ENCODE measurements at regions not wholly inside any gene's neighbourhood (a gene's known extent, or its start where the extent isn't known, plus 50 kb on each side); places are given as distances from the start of the nearest gene placed in this dataset.

DNA sequence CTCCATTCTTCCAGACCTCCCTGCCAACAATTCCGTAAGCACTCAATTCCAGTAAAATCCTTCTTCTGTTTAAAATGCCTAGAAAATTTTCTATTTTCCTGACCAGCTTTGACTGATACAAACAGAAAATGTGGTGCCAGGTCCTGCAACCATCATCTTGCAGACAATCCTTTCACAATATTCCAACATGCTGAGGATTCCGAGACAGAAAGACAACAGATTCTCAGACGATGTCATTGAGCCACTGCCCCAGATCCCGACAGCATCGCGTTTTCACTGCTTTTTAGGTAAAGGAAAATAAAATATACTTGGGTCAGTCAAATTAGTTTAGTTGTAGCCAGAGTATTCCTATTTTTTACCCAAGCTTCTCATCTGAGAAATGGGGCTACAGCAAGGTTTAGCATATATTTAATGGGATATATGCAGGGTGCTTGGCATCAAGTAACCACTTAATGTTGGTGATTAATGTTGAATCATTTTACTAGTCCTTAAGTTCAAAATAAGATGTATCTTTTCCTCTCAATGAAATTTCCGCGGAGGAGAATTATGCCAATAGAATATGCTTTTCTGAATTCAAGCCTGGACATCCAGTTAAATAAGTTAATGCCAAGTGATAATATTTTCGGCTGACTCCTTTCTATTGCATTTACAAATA, 866.6 kb downstream of the SLC4A3 start:
- TF ChIP-seq, protein P1, sequence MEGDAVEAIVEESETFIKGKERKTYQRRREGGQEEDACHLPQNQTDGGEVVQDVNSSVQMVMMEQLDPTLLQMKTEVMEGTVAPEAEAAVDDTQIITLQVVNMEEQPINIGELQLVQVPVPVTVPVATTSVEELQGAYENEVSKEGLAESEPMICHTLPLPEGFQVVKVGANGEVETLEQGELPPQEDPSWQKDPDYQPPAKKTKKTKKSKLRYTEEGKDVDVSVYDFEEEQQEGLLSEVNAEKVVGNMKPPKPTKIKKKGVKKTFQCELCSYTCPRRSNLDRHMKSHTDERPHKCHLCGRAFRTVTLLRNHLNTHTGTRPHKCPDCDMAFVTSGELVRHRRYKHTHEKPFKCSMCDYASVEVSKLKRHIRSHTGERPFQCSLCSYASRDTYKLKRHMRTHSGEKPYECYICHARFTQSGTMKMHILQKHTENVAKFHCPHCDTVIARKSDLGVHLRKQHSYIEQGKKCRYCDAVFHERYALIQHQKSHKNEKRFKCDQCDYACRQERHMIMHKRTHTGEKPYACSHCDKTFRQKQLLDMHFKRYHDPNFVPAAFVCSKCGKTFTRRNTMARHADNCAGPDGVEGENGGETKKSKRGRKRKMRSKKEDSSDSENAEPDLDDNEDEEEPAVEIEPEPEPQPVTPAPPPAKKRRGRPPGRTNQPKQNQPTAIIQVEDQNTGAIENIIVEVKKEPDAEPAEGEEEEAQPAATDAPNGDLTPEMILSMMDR (IDR thresholded peaks at IDR 0.05) = no peak
- TF ChIP-seq RORB (CRISPR knock-in tag; IDR thresholded peaks at IDR 0.05) (no peak), ZBTB21 (CRISPR knock-in tag; IDR thresholded peaks at IDR 0.05; ENCODE audit: borderline replicate concordance) (no peak), MAX (CRISPR knock-in tag; IDR thresholded peaks at IDR 0.05) (no peak), FOXP4 (CRISPR knock-in tag; IDR thresholded peaks at IDR 0.05) (no peak), PRDM15 (CRISPR knock-in tag; IDR thresholded peaks at IDR 0.05) (no peak), ATF1 (CRISPR knock-in tag; IDR thresholded peaks at IDR 0.05) (no peak), MYBL2 (CRISPR knock-in tag; IDR thresholded peaks at IDR 0.05) (no peak), RELA (CRISPR knock-in tag; IDR thresholded peaks at IDR 0.05; ENCODE audit: borderline replicate concordance) (no peak)
- TF ChIP-seq, protein P2, sequence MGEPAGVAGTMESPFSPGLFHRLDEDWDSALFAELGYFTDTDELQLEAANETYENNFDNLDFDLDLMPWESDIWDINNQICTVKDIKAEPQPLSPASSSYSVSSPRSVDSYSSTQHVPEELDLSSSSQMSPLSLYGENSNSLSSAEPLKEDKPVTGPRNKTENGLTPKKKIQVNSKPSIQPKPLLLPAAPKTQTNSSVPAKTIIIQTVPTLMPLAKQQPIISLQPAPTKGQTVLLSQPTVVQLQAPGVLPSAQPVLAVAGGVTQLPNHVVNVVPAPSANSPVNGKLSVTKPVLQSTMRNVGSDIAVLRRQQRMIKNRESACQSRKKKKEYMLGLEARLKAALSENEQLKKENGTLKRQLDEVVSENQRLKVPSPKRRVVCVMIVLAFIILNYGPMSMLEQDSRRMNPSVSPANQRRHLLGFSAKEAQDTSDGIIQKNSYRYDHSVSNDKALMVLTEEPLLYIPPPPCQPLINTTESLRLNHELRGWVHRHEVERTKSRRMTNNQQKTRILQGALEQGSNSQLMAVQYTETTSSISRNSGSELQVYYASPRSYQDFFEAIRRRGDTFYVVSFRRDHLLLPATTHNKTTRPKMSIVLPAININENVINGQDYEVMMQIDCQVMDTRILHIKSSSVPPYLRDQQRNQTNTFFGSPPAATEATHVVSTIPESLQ (CRISPR knock-in tag; IDR thresholded peaks at IDR 0.05) = no peak
- TF ChIP-seq, protein P3, sequence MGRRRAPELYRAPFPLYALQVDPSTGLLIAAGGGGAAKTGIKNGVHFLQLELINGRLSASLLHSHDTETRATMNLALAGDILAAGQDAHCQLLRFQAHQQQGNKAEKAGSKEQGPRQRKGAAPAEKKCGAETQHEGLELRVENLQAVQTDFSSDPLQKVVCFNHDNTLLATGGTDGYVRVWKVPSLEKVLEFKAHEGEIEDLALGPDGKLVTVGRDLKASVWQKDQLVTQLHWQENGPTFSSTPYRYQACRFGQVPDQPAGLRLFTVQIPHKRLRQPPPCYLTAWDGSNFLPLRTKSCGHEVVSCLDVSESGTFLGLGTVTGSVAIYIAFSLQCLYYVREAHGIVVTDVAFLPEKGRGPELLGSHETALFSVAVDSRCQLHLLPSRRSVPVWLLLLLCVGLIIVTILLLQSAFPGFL (CRISPR knock-in tag; IDR thresholded peaks at IDR 0.05; ENCODE audit: borderline replicate concordance) = no peak
- TF ChIP-seq, protein P4, sequence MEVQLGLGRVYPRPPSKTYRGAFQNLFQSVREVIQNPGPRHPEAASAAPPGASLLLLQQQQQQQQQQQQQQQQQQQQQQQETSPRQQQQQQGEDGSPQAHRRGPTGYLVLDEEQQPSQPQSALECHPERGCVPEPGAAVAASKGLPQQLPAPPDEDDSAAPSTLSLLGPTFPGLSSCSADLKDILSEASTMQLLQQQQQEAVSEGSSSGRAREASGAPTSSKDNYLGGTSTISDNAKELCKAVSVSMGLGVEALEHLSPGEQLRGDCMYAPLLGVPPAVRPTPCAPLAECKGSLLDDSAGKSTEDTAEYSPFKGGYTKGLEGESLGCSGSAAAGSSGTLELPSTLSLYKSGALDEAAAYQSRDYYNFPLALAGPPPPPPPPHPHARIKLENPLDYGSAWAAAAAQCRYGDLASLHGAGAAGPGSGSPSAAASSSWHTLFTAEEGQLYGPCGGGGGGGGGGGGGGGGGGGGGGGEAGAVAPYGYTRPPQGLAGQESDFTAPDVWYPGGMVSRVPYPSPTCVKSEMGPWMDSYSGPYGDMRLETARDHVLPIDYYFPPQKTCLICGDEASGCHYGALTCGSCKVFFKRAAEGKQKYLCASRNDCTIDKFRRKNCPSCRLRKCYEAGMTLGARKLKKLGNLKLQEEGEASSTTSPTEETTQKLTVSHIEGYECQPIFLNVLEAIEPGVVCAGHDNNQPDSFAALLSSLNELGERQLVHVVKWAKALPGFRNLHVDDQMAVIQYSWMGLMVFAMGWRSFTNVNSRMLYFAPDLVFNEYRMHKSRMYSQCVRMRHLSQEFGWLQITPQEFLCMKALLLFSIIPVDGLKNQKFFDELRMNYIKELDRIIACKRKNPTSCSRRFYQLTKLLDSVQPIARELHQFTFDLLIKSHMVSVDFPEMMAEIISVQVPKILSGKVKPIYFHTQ (CRISPR knock-in tag; IDR thresholded peaks at IDR 0.05) = no peak

All from WTC11 (cell line).